Hepatocyte (in vitro differentiated cells): ENCODE measurements at regions not wholly inside any gene's neighbourhood (a gene's known extent, or its start where the extent isn't known, plus 50 kb on each side); places are given as distances from the start of the nearest gene placed in this dataset.

Experiments
- DNase-seq: peaks from one replicate; pipeline ENCODE4 v3.0.0-alpha.2; 2016; ENCODE audit warnings: low spot score
- H2AFZ ChIP-seq: fragments of 200-600 bp; sonication (generic); 2 replicates; pipeline ENCODE4 v1.6.0; 2016; ENCODE audit warnings: antibody characterized with exemption, mild to moderate bottlenecking
- H3K27ac ChIP-seq: fragments of 200-600 bp; sonication (generic); 2 replicates; pipeline ENCODE4 v1.5.1; 2016; ENCODE audit warnings: mild to moderate bottlenecking
- H3K27me3 ChIP-seq: fragments of 200-600 bp; sonication (generic); 2 replicates; pipeline ENCODE4 v1.6.1; 2016
- H3K36me3 ChIP-seq: fragments of 200-600 bp; sonication (generic); replicated peaks from 2 replicates; pipeline ENCODE4 v1.5.1; 2016; ENCODE audit warnings: low read depth; ENCODE audit not compliant: insufficient read depth
- H3K4me1 ChIP-seq: fragments of 200-600 bp; sonication (generic); 2 replicates; pipeline ENCODE4 v1.5.1; 2016; ENCODE audit warnings: mild to moderate bottlenecking, moderate library complexity; ENCODE audit not compliant: insufficient read depth
- H3K4me2 ChIP-seq: fragments of 200-600 bp; sonication (generic); 2 replicates; pipeline ENCODE4 v1.6.0; 2016
- H3K4me3 ChIP-seq: fragments of 200-600 bp; sonication (generic); 2 replicates; pipeline ENCODE4 v1.5.1; 2016; ENCODE audit warnings: mild to moderate bottlenecking
- H3K79me2 ChIP-seq: fragments of 200-600 bp; sonication (generic); 2 replicates; pipeline ENCODE4 v1.6.0; 2017; ENCODE audit warnings: mild to moderate bottlenecking
- H3K9me2 ChIP-seq: fragments of 200-600 bp; sonication (generic); replicated peaks from 2 replicates; pipeline ENCODE4 v1.6.0; 2017; ENCODE audit warnings: mild to moderate bottlenecking; ENCODE audit not compliant: insufficient read depth
- H3K9me3 ChIP-seq: fragments of 200-600 bp; sonication (generic); 2 replicates; pipeline ENCODE4 v1.5.1; 2016; ENCODE audit warnings: low read depth, mild to moderate bottlenecking
- H4K20me1 ChIP-seq: fragments of 200-600 bp; sonication (generic); 2 replicates; pipeline ENCODE4 v1.6.0; 2016; ENCODE audit warnings: mild to moderate bottlenecking; ENCODE audit not compliant: insufficient read depth, poor library complexity, severe bottlenecking
- EZH2 ChIP-seq: fragments of 200-600 bp; sonication (generic); IDR thresholded peaks from 2 replicates; pipeline ENCODE4 v1.6.1; 2016; ENCODE audit warnings: antibody characterized with exemption, mild to moderate bottlenecking, borderline replicate concordance
- EZH2phosphoT487 ChIP-seq: fragments of 200-600 bp; sonication (generic); IDR thresholded peaks from one replicate; pipeline ENCODE4 v1.6.1; 2018; ENCODE audit warnings: antibody characterized with exemption, mild to moderate bottlenecking, low read depth, moderate library complexity; ENCODE audit not compliant: unreplicated experiment, severe bottlenecking
- WGBS: methylation state at CpG from one replicate; pipeline ENCODE4 v1.1.6; 2016; ENCODE audit warnings: low lambda C conversion rate; ENCODE audit errors: missing lambda C conversion rate; 5-methylcytosine and 5-hydroxymethylcytosine counted together
- TF ChIP-seq, protein P1 (sequence below): fragments of 200-600 bp; sonication (generic); IDR thresholded peaks from 2 replicates; pipeline ENCODE4 v1.5.1; 2016; ENCODE audit warnings: antibody characterized with exemption, mild to moderate bottlenecking; ENCODE audit not compliant: poor library complexity

GRCh38 chr5:156120777-156121176, 206.2 kb upstream of the SGCD start:
- 56% methylated on average over 4 of the region's 4 CpGs for WGBS
- Histone ChIP-seq H3K4me3 (no peak overlapping the region), H3K27me3 (no peaks in the 10 kb centered on the region), H3K9me2 (no peaks in the 10 kb centered on the region), H3K9me3 (no peaks in the 10 kb centered on the region), H3K27ac (no peak overlapping the region), H3K36me3 (no peaks in the 10 kb centered on the region), H3K4me2 (no peak overlapping the region), H3K4me1 (no peaks in the 10 kb centered on the region), H4K20me1 (no peaks in the 10 kb centered on the region), H3K79me2 (no peaks in the 10 kb centered on the region), H2AFZ (no peak overlapping the region)
- TF ChIP-seq EZH2, result no peak
- TF ChIP-seq, protein P1, sequence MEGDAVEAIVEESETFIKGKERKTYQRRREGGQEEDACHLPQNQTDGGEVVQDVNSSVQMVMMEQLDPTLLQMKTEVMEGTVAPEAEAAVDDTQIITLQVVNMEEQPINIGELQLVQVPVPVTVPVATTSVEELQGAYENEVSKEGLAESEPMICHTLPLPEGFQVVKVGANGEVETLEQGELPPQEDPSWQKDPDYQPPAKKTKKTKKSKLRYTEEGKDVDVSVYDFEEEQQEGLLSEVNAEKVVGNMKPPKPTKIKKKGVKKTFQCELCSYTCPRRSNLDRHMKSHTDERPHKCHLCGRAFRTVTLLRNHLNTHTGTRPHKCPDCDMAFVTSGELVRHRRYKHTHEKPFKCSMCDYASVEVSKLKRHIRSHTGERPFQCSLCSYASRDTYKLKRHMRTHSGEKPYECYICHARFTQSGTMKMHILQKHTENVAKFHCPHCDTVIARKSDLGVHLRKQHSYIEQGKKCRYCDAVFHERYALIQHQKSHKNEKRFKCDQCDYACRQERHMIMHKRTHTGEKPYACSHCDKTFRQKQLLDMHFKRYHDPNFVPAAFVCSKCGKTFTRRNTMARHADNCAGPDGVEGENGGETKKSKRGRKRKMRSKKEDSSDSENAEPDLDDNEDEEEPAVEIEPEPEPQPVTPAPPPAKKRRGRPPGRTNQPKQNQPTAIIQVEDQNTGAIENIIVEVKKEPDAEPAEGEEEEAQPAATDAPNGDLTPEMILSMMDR, result no peak
- TF ChIP-seq EZH2phosphoT487, result no peak
- DNase-seq, result peak; percentile 5

DNA sequence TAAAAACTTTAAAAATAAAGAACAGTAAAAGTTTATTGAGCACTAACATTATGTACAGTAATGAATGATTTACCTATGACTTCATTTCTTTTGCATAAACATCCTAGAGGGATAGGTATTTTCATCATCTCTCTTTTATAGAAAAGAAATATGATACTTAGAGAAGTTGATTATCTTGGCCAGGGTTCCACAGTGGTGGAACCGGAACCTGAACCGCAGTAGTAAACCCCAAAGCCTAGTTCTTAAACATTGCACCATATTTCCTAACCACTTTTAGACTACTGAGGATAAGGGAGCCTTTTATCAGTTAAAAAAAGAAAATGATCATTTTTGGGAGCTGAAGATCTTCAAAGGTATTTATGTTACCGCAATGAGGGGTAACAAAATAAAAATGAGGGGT, 205.7 kb upstream of the SGCD start:
- H3K27me3 ChIP-seq, result no peaks in the 10 kb centered on the region
- 77% methylated on average over 3 of the region's 3 CpGs for WGBS
- no peak for DNase-seq
- H3K27ac ChIP-seq, result no peak overlapping the region
- no peaks in the 10 kb centered on the region for H3K4me1 ChIP-seq
- no peaks in the 10 kb centered on the region for H3K9me2 ChIP-seq
- no peaks in the 10 kb centered on the region for H3K79me2 ChIP-seq
- H3K4me2 ChIP-seq, result no peak overlapping the region
- H2AFZ ChIP-seq, result no peak overlapping the region
- no peaks in the 10 kb centered on the region for H3K9me3 ChIP-seq
- H4K20me1 ChIP-seq, result no peaks in the 10 kb centered on the region
- TF ChIP-seq EZH2phosphoT487 (no peak), EZH2 (no peak)
- TF ChIP-seq, protein P1, result no peak
- H3K36me3 ChIP-seq, result no peaks in the 10 kb centered on the region
- H3K4me3 ChIP-seq, result no peak overlapping the region

- H3K79me2 ChIP-seq, result no peaks in the 10 kb centered on the region
- DNase-seq, result no peak
- H3K27ac ChIP-seq, result no peak overlapping the region
- no peak overlapping the region for H2AFZ ChIP-seq
- no peak overlapping the region for H3K4me2 ChIP-seq
- no peaks in the 10 kb centered on the region for H3K27me3 ChIP-seq
- no peak for TF ChIP-seq EZH2phosphoT487
- no peaks in the 10 kb centered on the region for H3K9me3 ChIP-seq
- no peaks in the 10 kb centered on the region for H3K36me3 ChIP-seq
- no peaks in the 10 kb centered on the region for H3K9me2 ChIP-seq
- WGBS, result 74% methylated on average over 1 of the region's 1 CpG
- no peak overlapping the region for H3K4me3 ChIP-seq
- H3K4me1 ChIP-seq, result no peaks in the 10 kb centered on the region
- no peaks in the 10 kb centered on the region for H4K20me1 ChIP-seq
Observed at GRCh38 chr5:156121882-156122281, 205.1 kb upstream of the SGCD start.

- no peaks in the 10 kb centered on the region for H3K79me2 ChIP-seq
- no peak for DNase-seq
- H3K27me3 ChIP-seq, result no peaks in the 10 kb centered on the region
- no peak overlapping the region for H3K4me2 ChIP-seq
- no peaks in the 10 kb centered on the region for H3K9me3 ChIP-seq
- no peaks in the 10 kb centered on the region for H4K20me1 ChIP-seq
- WGBS, result 50% methylated on average over 1 of the region's 1 CpG
- H3K9me2 ChIP-seq, result no peaks in the 10 kb centered on the region
- H2AFZ ChIP-seq, result no peak overlapping the region
- TF ChIP-seq, protein P1, result no peak
- TF ChIP-seq EZH2phosphoT487 (no peak), EZH2 (no peak)
- H3K36me3 ChIP-seq, result no peaks in the 10 kb centered on the region
- no peaks in the 10 kb centered on the region for H3K4me1 ChIP-seq
- no peak overlapping the region for H3K27ac ChIP-seq
- H3K4me3 ChIP-seq, result no peak overlapping the region
Observed at GRCh38 chr5:156124708-156125107, 202.3 kb upstream of the SGCD start.
